GM19238 (cell line): ENCODE measurements at regions not wholly inside any gene's neighbourhood (a gene's known extent, or its start where the extent isn't known, plus 50 kb on each side); places are given as distances from the start of the nearest gene placed in this dataset.

Experiments used
- DNase-seq: peaks from one replicate; pipeline ENCODE4 v3.0.0; 2011; ENCODE audit warnings: low spot score; ENCODE audit not compliant: insufficient read length

DNA sequence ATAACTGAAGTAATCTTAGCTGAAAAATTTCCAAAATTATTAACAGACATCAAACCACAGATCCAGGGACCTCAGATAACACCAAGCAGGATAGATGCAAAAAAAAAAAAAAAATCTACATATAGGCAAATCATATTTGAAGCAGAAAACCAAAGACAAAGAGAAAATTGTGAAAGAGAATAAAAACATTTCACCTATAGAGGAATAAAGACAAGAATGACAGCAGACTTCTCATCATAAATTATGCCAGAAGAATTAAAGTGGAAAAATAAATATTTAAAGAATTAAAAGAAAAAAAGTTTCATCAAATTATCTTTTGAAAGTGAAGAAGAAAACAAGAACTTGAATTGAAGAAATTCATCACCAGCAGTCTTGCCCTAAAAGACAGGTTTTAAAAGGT is 467.5 kb downstream of the GPAM start:
- no peak for DNase-seq

DNA sequence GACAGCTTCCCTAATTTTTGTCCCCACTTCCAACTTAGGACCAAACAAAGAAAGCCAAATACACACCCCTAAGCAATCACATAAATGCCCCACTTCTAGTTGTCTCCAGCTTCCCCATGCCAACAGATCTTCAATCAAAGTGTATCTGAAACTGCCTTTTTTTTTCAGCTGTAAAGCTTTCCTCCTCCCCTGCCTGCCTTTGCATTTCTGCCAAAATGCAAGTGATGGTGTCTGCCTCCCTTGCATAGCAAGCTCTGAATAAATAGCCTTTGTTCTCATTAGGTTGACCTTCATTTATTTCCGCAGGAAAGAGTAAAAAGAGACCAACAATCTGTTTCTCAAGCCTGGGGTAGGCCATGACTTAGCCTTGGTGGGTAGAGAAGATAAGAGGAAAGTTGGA is 459.4 kb downstream of the GPAM start:
- DNase-seq = no peak

DNA sequence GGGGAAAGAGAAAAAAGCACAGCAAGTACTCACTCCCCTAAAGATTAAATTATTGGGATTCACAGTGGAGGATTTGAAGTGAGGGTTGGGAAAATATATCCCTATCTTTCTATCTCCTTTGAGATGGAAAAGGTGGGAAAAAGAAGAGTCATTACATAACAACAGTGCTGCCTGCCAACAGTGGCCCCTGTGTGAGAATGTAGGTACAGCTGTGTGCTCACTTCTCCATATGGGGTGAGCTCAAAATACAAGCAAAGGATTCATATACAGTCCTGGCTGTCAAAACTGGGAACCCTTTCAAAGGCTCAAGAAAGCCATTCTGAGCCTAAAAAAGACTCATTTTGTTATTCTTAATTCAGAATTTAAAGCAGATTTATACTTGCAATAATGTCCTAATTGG is 458.5 kb downstream of the GPAM start:
- DNase-seq = no peak

DNA sequence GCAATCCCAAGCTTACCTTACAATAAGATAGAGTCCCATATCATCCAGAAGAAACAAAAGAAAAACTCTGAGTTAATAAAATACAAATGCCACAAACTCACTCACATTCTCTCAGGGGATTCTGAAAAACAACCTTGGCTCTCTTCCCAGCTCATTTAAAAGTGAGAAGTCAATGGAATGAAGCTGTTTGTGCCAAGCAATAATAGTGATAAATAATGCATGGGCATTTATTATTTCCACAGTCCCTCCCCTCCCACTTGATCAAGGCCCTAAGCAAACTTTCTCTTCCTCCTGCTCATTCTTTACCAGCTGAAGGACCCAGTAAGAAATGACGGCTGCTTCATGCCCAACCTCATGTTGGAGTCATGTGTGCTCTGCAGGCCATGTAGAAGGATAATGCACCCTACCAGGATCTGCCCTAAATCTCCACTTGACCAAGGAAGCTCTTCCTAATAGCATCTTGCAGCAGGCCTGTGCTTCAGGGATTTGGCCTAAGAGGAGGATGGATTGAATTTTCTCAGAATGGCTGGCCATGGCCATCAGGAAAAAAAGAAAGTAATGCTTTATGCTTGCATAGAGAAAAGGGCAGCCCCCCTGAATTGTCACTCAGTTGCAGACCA is 451.3 kb downstream of the GPAM start:
- DNase-seq = no peak

DNA sequence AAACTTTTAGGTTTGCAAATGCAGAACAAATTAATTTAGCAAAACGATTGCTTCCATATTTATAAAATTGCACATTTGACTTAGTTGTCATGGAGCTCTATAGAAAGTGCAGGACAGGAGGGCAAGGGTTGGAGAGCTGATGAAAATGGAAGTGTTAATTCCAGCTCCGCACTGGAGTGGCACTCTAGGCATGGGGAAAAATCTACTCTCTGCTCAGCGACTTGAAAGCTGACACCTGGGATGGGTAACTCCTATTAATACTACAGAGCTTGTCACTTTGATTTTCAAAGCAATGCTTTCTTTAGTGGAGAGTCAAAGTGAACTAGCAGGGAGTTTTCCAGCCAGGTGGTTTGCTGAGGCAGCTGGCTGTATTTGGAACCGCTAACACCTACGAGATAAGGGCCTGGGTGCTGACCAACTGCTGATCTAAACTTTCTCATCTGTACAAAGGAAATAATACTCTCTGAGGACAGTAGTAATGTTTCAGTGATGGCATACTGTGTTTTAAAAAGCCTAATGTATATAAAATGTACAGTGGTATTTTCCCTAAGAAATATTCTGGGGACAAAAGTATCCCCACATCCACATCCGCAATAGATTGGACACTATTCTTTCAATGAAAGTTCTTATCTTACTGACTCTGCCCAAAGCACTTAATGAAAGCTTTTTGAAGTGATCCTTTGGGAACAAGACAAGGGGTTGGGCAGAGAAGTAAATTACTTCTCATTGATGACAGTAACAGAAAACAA is 444.3 kb downstream of the GPAM start:
- no peak for DNase-seq

DNA sequence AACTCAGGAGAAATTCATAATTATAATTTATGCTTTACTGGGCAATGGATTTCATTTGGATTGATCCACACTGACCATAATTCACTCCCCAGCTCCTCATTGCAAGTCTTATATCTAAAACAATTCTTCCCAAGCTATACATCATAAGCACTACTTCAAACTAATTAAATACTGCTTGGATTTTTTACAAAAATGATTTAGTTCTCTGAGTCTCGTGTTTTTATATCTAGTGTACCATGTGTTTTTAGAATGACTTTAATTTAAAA is 443.8 kb downstream of the GPAM start:
- DNase-seq = no peak

DNA sequence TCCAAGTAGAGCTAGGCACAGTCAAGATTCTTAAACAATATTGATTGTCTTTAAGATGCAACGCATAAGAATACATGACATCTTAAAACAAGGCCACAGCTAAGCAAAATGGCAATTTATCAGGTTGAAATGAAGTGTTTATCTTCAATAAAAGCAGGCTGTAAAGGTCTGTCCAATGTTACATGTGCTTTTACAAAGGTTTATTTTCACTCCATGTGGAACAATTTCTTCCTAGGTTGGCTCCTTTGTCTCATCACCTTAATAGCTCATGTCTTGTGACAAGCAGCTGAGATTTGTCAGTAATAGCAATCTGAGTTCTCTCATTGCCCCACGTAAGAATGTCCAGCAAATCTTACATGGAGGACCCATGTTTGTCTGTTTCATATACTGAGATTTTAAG is 437.6 kb downstream of the GPAM start:
- DNase-seq = no peak

DNA sequence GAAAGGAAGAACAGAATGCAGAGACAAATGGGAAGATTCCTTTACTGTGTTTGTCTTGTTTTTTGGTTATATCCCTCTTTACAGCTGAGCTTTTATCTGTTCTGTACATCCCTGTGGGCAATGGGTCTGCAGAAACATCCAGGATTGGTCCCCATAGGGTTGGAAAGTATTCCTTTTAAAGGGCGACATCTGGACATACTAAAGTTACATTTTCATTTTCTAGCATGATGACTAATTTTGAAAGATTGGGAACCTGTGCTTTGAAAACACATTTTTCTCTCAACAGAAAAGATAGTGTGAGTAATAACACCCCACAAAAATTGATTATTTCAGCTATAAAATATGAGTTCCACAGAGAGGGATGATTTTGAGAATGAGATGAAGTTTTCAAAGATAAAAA is 435.8 kb downstream of the GPAM start:
- DNase-seq = no peak

DNA sequence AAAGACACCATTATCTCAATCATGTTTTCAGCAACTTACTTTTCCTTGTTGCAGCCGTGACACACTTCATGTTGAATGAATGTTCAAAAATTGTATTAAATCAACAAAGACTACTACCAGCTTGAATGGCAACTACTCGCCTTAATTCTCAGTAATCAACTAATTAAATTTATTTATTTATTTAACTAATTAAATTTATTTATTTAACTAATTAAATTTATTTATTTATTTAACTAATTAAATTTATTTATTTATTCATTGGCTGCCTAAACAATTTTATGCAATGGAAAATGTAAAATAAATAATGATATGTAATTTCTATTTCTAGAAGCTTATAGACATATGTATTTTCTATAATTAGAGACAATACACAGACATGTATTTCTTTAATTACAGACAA is 435.4 kb downstream of the GPAM start:
- no peak for DNase-seq

DNA sequence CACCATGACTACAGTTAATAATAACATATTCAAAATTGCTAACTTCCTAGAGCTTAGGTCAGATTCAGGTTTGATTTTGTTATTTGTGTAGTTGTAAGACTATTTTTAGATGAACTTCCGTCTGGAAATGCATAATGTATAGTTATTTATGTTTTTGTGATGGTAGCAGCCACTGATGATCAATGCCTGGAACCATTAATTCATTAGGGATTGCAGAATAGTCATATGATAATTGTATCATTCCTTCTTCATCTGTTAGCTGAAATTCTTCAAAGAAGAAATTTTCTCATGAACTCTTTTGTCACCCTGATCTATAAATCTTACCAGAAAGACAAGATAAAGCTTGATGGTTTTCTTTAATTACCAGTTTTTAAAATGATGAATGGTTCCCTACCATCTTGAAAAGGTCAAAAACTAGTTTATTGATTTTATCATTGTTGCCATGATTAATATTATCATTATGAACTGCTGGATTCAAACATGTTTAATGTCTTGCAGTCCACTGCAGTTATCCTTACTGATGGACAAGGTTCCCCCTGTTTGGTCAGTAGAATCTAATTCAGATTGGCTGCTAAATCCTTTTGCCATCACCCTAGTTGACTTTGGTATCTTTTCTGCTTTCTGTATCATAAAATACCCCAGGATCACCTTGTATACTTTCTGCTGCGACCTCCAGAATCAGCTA is 433.3 kb downstream of the GPAM start:
- DNase-seq = no peak

DNA sequence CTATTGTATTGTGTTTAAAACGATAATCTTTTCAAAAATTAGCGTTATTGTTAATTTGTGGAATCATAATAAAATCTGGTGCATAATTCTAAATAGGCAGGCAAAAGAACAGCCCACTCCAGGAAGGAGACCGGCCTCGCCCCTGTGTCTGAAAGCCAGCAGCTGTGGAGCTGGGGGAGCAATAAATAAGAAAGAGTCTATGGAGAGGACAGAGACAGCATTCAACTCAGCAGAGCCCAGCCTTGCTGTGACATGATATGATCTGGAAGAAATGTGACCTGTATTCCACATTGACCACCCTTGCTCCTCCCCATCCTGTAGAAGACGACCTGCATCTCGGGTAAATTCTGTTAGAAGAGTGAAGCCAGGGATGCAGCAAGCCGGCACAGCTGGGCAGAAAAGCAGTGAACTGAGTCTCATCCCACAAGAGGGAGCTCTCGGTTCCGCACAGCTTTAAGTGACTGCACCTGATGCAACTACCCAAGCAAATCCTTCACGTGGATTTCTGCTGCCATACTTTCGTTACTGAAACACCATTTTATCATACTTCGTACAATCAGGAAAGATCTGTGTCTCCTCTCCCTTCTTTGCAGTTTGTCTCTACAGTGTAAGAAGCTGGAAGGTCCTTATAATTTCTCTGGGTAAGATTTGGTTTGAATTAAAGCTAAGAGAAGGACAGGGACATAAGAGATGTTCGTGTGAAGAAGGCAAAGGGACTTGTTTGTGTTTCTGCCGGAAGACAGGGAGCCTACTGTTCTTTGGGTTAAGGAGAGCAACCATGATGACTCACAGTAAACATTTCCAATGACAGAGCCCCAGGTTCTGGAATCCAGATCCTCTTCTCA is 427.1 kb downstream of the GPAM start:
- DNase-seq = no peak

DNA sequence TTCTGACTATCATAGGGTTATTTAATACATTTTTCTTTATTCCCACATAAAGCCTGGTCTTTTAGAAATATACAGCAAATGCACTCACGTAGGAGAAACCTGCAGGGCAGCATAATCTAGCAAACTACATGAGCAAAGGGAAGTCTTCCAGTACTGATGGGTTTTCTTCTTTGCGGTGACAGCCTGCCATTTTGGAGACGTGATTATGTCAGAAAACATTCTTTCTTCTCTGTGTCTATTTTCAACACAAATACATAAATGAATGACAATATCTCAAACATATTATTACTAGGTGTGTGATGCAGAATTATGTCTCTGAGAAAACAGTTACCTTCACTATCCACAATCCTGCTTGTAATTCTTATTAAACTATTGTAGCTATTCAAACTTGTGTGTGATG is 425.0 kb downstream of the GPAM start:
- no peak for DNase-seq

DNA sequence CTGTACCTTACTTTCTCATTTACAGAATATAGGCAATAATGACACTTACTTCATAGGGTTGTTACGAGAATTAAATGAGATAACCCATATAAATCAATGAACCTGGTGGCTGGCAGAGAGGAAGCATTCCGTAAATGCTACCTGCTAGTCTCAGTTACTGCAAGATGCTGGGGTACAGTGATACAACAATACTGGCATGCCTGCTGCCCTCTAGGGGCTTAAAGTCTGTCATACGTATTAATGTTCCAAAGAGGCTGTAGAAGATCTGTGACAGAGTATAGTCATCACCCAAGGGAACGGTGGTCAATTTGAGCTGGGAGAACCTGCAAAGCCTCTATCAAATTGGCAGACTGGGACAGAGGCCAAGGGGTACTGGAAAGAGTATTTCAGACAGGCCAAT is 421.5 kb downstream of the GPAM start:
- no peak for DNase-seq

DNA sequence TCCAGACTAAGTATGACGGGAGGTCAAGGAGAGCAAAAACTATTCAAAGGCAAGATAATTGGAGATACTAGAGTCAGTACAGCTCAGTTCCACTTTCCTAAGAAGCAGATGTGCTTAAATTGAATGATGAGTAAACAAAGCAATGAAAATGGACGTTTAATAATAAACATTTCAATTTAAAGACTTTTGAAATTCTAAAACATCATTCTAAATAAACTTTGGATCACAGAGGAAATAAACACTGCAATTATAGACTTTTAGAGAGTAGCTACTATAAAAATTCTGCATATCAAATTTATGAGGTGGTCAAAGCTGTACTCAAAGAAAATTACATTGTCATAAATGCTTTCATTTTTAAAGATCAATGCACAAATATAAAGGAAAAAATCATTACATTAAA is 418.3 kb downstream of the GPAM start:
- DNase-seq = no peak

DNA sequence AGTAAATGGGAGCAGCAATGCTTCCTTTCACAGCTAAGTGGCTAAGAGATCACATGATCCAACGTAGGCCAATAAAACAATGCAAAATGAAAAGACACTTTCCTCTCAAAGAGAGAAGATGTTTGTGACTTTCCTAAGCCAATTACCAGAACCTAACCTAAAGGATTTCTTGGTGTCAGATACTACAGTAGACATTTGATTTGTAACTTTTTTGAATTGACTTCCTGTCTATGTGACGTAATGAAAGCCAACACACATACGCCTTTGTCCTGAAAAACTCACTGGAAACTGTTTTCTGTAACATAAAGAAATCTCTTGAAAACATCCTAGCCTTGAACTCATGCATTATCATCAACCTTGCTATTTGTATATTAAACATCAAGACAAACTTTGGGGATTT is 417.1 kb downstream of the GPAM start:
- no peak for DNase-seq

DNA sequence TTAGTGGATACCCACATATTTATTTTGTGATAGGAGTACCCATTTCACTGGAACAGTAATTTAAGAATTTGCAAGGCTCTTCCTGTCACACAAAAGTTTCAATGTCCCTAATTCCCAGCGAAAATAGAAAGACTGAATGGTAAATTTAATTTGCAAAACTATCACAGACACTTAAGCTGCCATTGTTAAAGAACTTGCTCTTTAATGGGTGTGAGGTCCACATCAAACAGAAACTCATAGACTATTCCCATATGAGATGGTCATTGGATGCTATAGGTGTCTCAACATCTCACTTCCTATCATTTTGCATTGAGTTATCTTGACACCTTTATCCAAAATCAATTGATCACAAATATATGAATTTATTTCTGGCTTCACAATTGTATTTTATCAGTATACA is 415.9 kb downstream of the GPAM start:
- no peak for DNase-seq

DNA sequence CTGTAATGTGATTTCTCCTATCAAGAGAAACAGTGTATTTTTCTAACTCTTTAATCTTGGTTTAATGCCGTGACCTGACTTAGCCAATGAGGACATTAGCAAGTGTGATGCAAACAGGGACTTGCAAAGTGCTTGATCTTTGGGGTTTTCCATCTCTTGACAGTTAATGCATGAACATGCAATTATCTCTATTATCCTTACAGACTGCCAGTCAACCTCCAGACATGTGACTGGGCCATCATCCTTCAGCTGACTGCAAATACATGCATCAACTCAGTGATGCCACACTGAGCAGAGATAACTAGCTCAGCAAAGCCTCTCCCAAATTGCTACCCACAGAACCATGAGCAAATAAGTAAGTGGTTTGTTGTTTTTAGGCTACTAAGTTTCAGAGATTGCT is 409.6 kb downstream of the GPAM start:
- no peak for DNase-seq

DNA sequence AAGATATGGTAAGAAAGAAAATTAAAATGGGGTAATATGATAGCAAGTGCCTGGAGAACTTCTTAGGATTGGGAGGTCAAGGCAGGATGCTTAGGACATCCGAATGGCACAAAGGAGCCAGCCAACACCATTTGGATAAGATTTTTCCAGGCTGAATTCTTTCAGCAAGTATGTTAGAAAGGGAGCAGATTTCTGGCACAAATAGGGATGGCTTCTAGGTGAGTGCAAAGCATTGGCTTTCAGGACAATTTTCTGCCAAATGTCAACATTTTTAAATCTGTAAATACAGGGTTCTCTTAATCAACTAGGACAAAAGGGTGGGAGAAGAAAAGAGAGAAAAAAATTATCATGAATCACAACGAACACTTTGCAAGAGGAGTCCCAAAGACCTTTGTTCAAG is 409.1 kb downstream of the GPAM start:
- no peak for DNase-seq

DNA sequence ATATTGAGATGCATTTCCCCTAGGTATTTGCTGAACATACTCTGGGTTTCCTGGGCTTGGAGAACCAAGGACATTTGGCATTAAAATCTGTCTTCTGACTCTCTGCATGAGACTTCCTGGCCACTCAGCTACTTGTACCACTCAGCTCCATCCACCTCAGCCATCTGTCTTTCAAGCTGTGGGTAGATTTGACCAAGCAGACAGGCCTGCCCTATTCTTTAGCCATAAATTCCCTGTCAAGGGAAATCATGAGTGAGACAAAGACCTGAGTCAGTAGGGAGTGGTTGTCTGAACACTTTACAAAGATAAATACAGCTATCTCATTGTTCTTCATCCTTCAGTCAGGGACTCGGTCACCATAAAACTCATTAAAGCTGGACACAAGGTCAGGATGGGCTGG is 399.1 kb downstream of the GPAM start:
- DNase-seq = no peak

DNA sequence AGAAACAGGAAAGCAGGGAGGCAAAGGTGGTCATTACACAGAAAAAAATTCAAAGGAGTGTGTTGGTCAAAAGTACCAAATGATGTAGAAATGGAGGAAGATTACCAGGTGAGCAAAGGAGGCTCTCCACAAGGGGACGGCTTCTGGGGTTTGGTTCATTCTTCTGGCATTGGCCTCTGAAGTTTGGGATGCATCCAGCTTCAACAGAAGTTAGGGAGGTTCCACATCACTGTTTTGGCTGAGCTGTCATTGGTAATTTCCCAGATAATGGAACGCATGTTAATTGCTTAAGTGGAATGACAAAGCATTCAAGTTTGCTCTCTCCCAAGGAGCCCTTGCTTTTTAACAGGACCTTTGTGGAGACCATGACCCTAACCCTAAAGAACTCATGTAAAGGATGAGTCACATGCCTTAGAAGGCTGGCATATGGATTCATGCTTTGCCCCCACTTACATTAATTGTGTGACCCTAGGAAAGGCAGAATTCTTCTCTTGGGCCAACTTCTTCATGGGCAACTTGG is 398.6 kb downstream of the GPAM start:
- DNase-seq = no peak

DNA sequence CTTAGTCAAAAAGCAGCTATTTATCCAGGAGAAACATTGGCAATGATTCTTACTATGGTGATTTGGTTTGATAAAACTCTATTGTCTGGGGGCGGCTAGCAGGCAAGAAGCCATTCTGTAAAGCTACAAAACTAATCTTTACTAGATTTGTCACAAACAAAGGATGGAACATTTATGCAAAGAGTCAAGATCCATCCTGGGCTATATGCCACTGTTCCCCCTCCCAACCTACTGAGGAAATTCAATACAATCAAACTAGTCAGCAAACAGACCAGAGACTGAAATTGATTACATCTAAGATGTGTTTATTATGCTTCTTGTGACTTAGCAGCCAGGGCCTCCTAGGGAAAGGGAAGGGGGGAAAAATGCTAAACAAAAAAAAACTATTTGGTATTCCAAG is 397.6 kb downstream of the GPAM start:
- no peak for DNase-seq

DNA sequence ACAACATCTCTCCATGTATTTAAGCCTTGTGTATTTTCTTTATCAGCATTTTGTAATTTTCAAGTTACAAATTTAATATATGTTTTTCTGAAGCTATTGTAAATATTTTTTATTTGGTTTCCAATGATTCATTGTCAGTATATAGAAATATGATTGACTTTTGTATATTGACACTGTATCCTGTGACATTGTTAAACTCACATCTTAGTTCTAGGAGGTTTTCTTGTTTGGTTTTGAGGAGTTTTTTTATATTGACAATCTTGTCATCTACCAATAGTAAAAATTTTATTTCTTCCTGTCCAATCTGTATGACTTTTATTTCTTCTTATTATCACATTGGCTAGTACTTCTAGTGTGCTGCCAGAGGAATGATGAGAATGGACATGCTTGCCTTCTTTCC is 393.7 kb downstream of the GPAM start:
- no peak for DNase-seq
